H1 (cell line): ENCODE measurements at regions not wholly inside any gene's neighbourhood (a gene's known extent, or its start where the extent isn't known, plus 50 kb on each side); places are given as distances from the start of the nearest gene placed in this dataset.

ENCODE experiments used
- CTCF ChIA-PET: fragments of 300-600 bp; sonication (Branson Sonifier 250); formaldehyde crosslinking; loops from one replicate; lab custom pipeline; 2021; ENCODE audit not compliant: partially characterized antibody; lab: Charles Lee
- POLR2A ChIA-PET: fragments of 300-600 bp; sonication (Branson Sonifier 250); formaldehyde crosslinking; loops from one replicate; lab custom pipeline; 2021; ENCODE audit warnings: inconsistent platforms; ENCODE audit not compliant: partially characterized antibody; lab: Charles Lee
- DNase-seq, 2 experiments: peaks; one replicate each; pipeline versions ENCODE4 v3.0.0 to v3.0.0-alpha.2; 2010 to 2022; ENCODE audit warnings: low spot score in 2 of 2, low read depth in 1 of 2, mixed read lengths in 1 of 2
- FAIRE-seq: peaks from 2 replicates; lab custom pipeline; 2011; peaks lifted over from hg19 to GRCh38; lab: Jason Lieb, UNC
- H2AFZ ChIP-seq: 2 replicates; pipeline ENCODE4 v1.8.1; 2012; ENCODE audit warnings: low read length, inconsistent platforms
- H2AK5ac ChIP-seq: 2 replicates; pipeline ENCODE4 v1.6.1; 2013; ENCODE audit warnings: low read depth, low read length
- H2BK120ac ChIP-seq: replicated peaks from 2 replicates; pipeline ENCODE3; 2013; ENCODE audit warnings: low read depth, low read length, inconsistent platforms
- H2BK12ac ChIP-seq: 2 replicates; pipeline ENCODE4 v1.6.1; 2013; ENCODE audit warnings: low read depth, low read length
- H2BK15ac ChIP-seq: 2 replicates; pipeline ENCODE4 v1.6.1; 2013; ENCODE audit warnings: low read length
- H2BK20ac ChIP-seq: 2 replicates; pipeline ENCODE4 v1.6.1; 2013; ENCODE audit warnings: low read length
- H2BK5ac ChIP-seq: 2 replicates; pipeline ENCODE4 v1.6.1; 2013; ENCODE audit warnings: low read depth, low read length
- H3K14ac ChIP-seq: 2 replicates; pipeline ENCODE4 v1.6.1; 2013; ENCODE audit warnings: inconsistent platforms; ENCODE audit not compliant: insufficient read length
- H3K18ac ChIP-seq: 2 replicates; pipeline ENCODE4 v1.6.1; 2013; ENCODE audit warnings: low read length; ENCODE audit errors: extremely low read depth
- H3K23ac ChIP-seq: 2 replicates; pipeline ENCODE4 v1.6.1; 2013; ENCODE audit warnings: inconsistent platforms; ENCODE audit not compliant: insufficient read length
- H3K23me2 ChIP-seq: 2 replicates; pipeline ENCODE4 v1.6.1; 2013; ENCODE audit warnings: low read depth, low read length
- H3K27ac ChIP-seq: 2 replicates; pipeline ENCODE4 v1.6.1; 2011; ENCODE audit warnings: low read depth, low read length, inconsistent platforms
- H3K27me3 ChIP-seq, 4 experiments: replicated peaks in 1 of 4; 1 replicate in 1 of 4; 2 replicates in 3 of 4; pipeline versions ENCODE4 v1.6.1 to v1.8.1; 2011 to 2013; ENCODE audit warnings: low read length in 3 of 4, mild to moderate bottlenecking in 3 of 4, inconsistent platforms in 2 of 4, mixed read lengths in 2 of 4, moderate library complexity in 1 of 4; ENCODE audit not compliant: control insufficient read depth in 3 of 4, insufficient read depth in 3 of 4; ENCODE audit errors: extremely low read depth in 1 of 4
- H3K36me3 ChIP-seq, 4 experiments: 2 replicates each; pipeline versions ENCODE4 v1.6.1 to v1.8.1; 2011 to 2013; ENCODE audit warnings: mild to moderate bottlenecking in 4 of 4, low read length in 3 of 4, moderate library complexity in 2 of 4, control low read depth in 1 of 4, inconsistent platforms in 1 of 4; ENCODE audit not compliant: insufficient read depth in 4 of 4, control insufficient read depth in 2 of 4
- H3K4ac ChIP-seq: replicated peaks from 2 replicates; pipeline ENCODE3; 2013; ENCODE audit warnings: low read length, low read depth, mixed read lengths, inconsistent platforms; ENCODE audit not compliant: insufficient read length
- H3K4me1 ChIP-seq, 4 experiments: replicated peaks in 1 of 4; 1 replicate in 1 of 4; 2 replicates in 3 of 4; pipeline versions ENCODE4 v1.6.1 to v1.8.1; 2011 to 2013; ENCODE audit warnings: low read length in 3 of 4, inconsistent platforms in 2 of 4, mixed read lengths in 1 of 4; ENCODE audit not compliant: insufficient read depth in 4 of 4, control insufficient read depth in 3 of 4
- H3K4me2 ChIP-seq, 2 experiments: 2 replicates each; pipeline versions ENCODE4 v1.6.1 to v1.8.1; 2011 to 2013; ENCODE audit warnings: low read depth in 2 of 2, low read length in 2 of 2, control low read depth in 1 of 2, inconsistent platforms in 1 of 2, mild to moderate bottlenecking in 1 of 2; ENCODE audit not compliant: insufficient read depth in 1 of 2
- H3K4me3 ChIP-seq, 4 experiments: fragments of 200-600, 300-600 bp in 1 of 4; sonication (generic), shearing (Covaris generic), sonication (Bioruptor Twin) in 1 of 4; 2 replicates each; pipeline versions ENCODE4 v1.5.1 to v1.8.1; 2011 to 2016; ENCODE audit warnings: low read length in 4 of 4, low read depth in 3 of 4, control low read depth in 2 of 4, inconsistent platforms in 2 of 4, mild to moderate bottlenecking in 2 of 4, mixed read lengths in 1 of 4, moderate library complexity in 1 of 4; ENCODE audit not compliant: insufficient read depth in 2 of 4; ENCODE audit errors: extremely low read depth in 1 of 4
- H3K56ac ChIP-seq: replicated peaks from 2 replicates; pipeline ENCODE3; 2013; ENCODE audit warnings: low read depth, mild to moderate bottlenecking, mixed read lengths, low read length, inconsistent platforms; ENCODE audit not compliant: insufficient read length
- H3K79me1 ChIP-seq: 2 replicates; pipeline ENCODE4 v1.6.1; 2013; ENCODE audit warnings: low read depth, low read length, control low read depth
- H3K79me2 ChIP-seq, 2 experiments: 2 replicates each; pipeline versions ENCODE4 v1.6.1 to v1.8.1; 2012 to 2013; ENCODE audit warnings: low read length in 2 of 2, mild to moderate bottlenecking in 2 of 2, inconsistent platforms in 1 of 2; ENCODE audit not compliant: insufficient read depth in 2 of 2, control insufficient read depth in 1 of 2
- H3K9ac ChIP-seq, 4 experiments: replicated peaks in 1 of 4; 1 replicate in 1 of 4; 2 replicates in 3 of 4; pipeline versions ENCODE4 v1.6.1 to v1.8.1; 2011 to 2013; ENCODE audit warnings: low read depth in 3 of 4, low read length in 3 of 4, control low read depth in 2 of 4, mild to moderate bottlenecking in 2 of 4, moderate library complexity in 2 of 4, inconsistent platforms in 1 of 4; ENCODE audit errors: extremely low read depth in 1 of 4
- H3K9me3 ChIP-seq, 2 experiments: 2 replicates each; pipeline versions ENCODE4 v1.6.1 to v1.8.1; 2012 to 2013; ENCODE audit warnings: mild to moderate bottlenecking in 2 of 2, moderate library complexity in 2 of 2, control low read depth in 1 of 2, inconsistent platforms in 1 of 2, low read depth in 1 of 2, low read length in 1 of 2, mixed read lengths in 1 of 2; ENCODE audit not compliant: insufficient read depth in 2 of 2
- H4K20me1 ChIP-seq, 2 experiments: replicated peaks in 1 of 2; 2 replicates each; pipeline versions ENCODE3 to v1.8.1; 2011 to 2013; ENCODE audit warnings: inconsistent platforms in 2 of 2, low read length in 2 of 2, mild to moderate bottlenecking in 1 of 2; ENCODE audit not compliant: insufficient read depth in 2 of 2, control insufficient read depth in 1 of 2
- H4K5ac ChIP-seq: 2 replicates; pipeline ENCODE4 v1.6.1; 2013; ENCODE audit warnings: low read length, low read depth, mixed read lengths, inconsistent platforms; ENCODE audit not compliant: insufficient read length
- H4K8ac ChIP-seq: 2 replicates; pipeline ENCODE4 v1.8.0; 2013; ENCODE audit warnings: mild to moderate bottlenecking, moderate library complexity, low read length, inconsistent platforms; ENCODE audit not compliant: insufficient read depth; ENCODE audit errors: extremely low read depth
- H4K91ac ChIP-seq: replicated peaks from 2 replicates; pipeline ENCODE3; 2013; ENCODE audit warnings: low read length, mixed read lengths, inconsistent platforms; ENCODE audit not compliant: insufficient read length
- ATF3 ChIP-seq: IDR thresholded peaks from 2 replicates; pipeline ENCODE4 v1.6.1; 2011; ENCODE audit warnings: low read depth, mild to moderate bottlenecking, low read length; ENCODE audit not compliant: insufficient read depth
- HDAC2 ChIP-seq, 2 experiments: fragments of 300-600 bp in 1 of 2; sonication (generic) in 1 of 2; IDR thresholded peaks; 2 replicates each; pipeline ENCODE4 v1.6.1; 2011 to 2012; ENCODE audit warnings: low read depth in 2 of 2, low read length in 2 of 2, mild to moderate bottlenecking in 2 of 2, moderate library complexity in 2 of 2, borderline replicate concordance in 1 of 2, inconsistent platforms in 1 of 2
- NANOG ChIP-seq: IDR thresholded peaks from 2 replicates; pipeline ENCODE4 v1.6.1; 2011; ENCODE audit warnings: low read length, low read depth, mild to moderate bottlenecking, inconsistent platforms; ENCODE audit not compliant: insufficient read depth, poor library complexity, severe bottlenecking
- RXRA ChIP-seq: IDR thresholded peaks from 2 replicates; pipeline ENCODE4 v1.6.1; 2011; ENCODE audit warnings: low read depth, mild to moderate bottlenecking, low read length, moderate library complexity; ENCODE audit not compliant: insufficient read depth
- WGBS, 2 experiments: shearing (Covaris generic) in 1 of 2; methylation state at CpG; one replicate each; pipeline versions ENCODE4 v1.1.6 to v1.1.7; 2013 to 2015; ENCODE audit warnings: low lambda C conversion rate in 2 of 2, mixed read lengths in 2 of 2, inconsistent platforms in 1 of 2, low coverage in 1 of 2, missing lambda C conversion rate in 1 of 2; ENCODE audit not compliant: insufficient replicate concordance in 2 of 2, insufficient coverage in 1 of 2, insufficient read length in 1 of 2; ENCODE audit errors: extremely low coverage in 1 of 2, missing lambda C conversion rate in 1 of 2; 5-methylcytosine and 5-hydroxymethylcytosine counted together

- H4K91ac ChIP-seq, result no peak overlapping the region
- no peak overlapping the region for H2BK120ac ChIP-seq
- H2BK20ac ChIP-seq, result no peak overlapping the region
- FAIRE-seq, result no peak
- no peak overlapping the region for H2BK5ac ChIP-seq
- H3K18ac ChIP-seq, result no peak overlapping the region
- no peak overlapping the region for H3K56ac ChIP-seq
- no peak overlapping the region for H2BK15ac ChIP-seq
- H4K8ac ChIP-seq, result no peak overlapping the region
- H4K20me1 ChIP-seq, result no peaks in the 10 kb centered on the region
- H3K36me3 ChIP-seq, result no peaks in the 10 kb centered on the region
- H3K4me2 ChIP-seq, result no peak overlapping the region
- H3K4me1 ChIP-seq, result no peaks in the 10 kb centered on the region
- H3K14ac ChIP-seq, result no peak overlapping the region
- H3K27me3 ChIP-seq, result no peaks in the 10 kb centered on the region
- no peaks in the 10 kb centered on the region for H3K79me2 ChIP-seq
- CTCF ChIA-PET, result interaction anchor here (1.5 kb wide), 1 partner anchor 53 kb away, joined by 3 read pairs; no protein-coding TSS in a partner anchor
- H2AK5ac ChIP-seq, result no peak overlapping the region
- 97% methylated on average over 3 of the region's 3 CpGs; no CpG with 5 or more reads in 1 of the 2 experiments for WGBS, 2 experiments
- H3K23me2 ChIP-seq, result no peaks in the 10 kb centered on the region; the same call in 1 of the 2 replicates
- H3K4me3 ChIP-seq, result no peak overlapping the region
- no peak overlapping the region for H4K5ac ChIP-seq
- H3K23ac ChIP-seq, result no peak overlapping the region
- TF ChIP-seq NANOG, result no peak
- TF ChIP-seq HDAC2 (IDR thresholded peaks at IDR 0.05; ENCODE audit: borderline replicate concordance in 1 of 2, low read depth in 2 of 2, low read length in 2 of 2), result no peak
- no peak for TF ChIP-seq ATF3
- no peak for TF ChIP-seq RXRA
- no peak overlapping the region for H3K27ac ChIP-seq
- no peak overlapping the region for H3K9ac ChIP-seq
- no peak overlapping the region for H2BK12ac ChIP-seq
- POLR2A ChIA-PET, result no interaction called here
- DNase-seq, result no peak
- no peak overlapping the region for H3K4ac ChIP-seq
- no peaks in the 10 kb centered on the region for H3K9me3 ChIP-seq
- no peaks in the 10 kb centered on the region for H3K79me1 ChIP-seq
- H2AFZ ChIP-seq, result no peak overlapping the region
Measured at GRCh38 chr6:113662093-113662665, 195.0 kb upstream of the MARCKS start.
